ENCODE measurements at regions not wholly inside any gene's neighbourhood (a gene's known extent, or its start where the extent isn't known, plus 50 kb on each side); places are given as distances from the start of the nearest gene placed in this dataset.

- TF ChIP-seq ZBTB44 (tag by site-specific recombination; IDR thresholded peaks at IDR 0.05) (no peak), ZNF274 (IDR thresholded peaks at IDR 0.05; ENCODE audit: low read length) (no peak), ZNF274 (tag by site-specific recombination; IDR thresholded peaks at IDR 0.05; ENCODE audit: borderline replicate concordance) (no peak), OVOL3 (tag by site-specific recombination; IDR thresholded peaks at IDR 0.05) (no peak), SETDB1 (IDR thresholded peaks at IDR 0.05; ENCODE audit: insufficient read length, low read length) (no peak)
Measured at GRCh38 chr16:54359081-54359480, 72.5 kb upstream of the IRX3 start.
